Esophagus squamous epithelium (tissue), 4 donors: ENCODE measurements at regions not wholly inside any gene's neighbourhood (a gene's known extent, or its start where the extent isn't known, plus 50 kb on each side); places are given as distances from the start of the nearest gene placed in this dataset.

Experiments used
- POLR2A ChIP-seq, 4 donors: fragments of 450-650 bp; IDR thresholded peaks; one replicate each; pipeline ENCODE4 v1.6.1; 2017; ENCODE audit warnings: antibody characterized with exemption in 4 of 4, mild to moderate bottlenecking in 4 of 4, moderate library complexity in 3 of 4
- TF ChIP-seq, protein P1 (sequence below), 6 experiments: fragments of 450-650 bp in 4 of 6; fragments of 200-600 bp in 2 of 6; sonication (generic) in 2 of 6; IDR thresholded peaks; one replicate each; pipeline ENCODE4 v1.5.1; 2016 to 2019; ENCODE audit warnings: antibody characterized with exemption in 6 of 6, mild to moderate bottlenecking in 4 of 6, moderate library complexity in 4 of 6

DNA sequence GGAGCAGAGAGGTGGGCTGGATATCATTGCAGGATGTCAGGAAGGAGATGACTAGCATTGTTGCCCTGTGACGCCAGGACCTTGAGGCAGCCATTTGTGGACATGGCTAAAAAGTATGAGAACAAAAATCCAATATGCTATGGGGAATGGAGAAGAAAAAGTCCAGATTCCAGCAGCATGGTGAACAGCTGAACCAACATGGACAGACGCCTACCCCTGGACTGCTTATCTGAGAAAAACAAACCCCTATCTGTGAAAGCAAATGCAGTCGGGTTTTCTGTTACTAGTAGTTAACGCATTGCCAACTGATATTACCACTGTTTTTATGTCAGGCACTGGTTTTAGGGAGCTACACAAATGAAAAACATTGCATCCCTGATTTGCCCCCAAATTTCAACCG lies 251.2 kb upstream of the RORA start:
- TF ChIP-seq, protein P1, sequence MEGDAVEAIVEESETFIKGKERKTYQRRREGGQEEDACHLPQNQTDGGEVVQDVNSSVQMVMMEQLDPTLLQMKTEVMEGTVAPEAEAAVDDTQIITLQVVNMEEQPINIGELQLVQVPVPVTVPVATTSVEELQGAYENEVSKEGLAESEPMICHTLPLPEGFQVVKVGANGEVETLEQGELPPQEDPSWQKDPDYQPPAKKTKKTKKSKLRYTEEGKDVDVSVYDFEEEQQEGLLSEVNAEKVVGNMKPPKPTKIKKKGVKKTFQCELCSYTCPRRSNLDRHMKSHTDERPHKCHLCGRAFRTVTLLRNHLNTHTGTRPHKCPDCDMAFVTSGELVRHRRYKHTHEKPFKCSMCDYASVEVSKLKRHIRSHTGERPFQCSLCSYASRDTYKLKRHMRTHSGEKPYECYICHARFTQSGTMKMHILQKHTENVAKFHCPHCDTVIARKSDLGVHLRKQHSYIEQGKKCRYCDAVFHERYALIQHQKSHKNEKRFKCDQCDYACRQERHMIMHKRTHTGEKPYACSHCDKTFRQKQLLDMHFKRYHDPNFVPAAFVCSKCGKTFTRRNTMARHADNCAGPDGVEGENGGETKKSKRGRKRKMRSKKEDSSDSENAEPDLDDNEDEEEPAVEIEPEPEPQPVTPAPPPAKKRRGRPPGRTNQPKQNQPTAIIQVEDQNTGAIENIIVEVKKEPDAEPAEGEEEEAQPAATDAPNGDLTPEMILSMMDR (IDR thresholded peaks at IDR 0.05), result no peak
- TF ChIP-seq POLR2A (IDR thresholded peaks at IDR 0.05), result no peak
